Embryonic facial prominence (tissue), 1 donor: ENCODE measurements at regions not wholly inside any gene's neighbourhood (a gene's known extent, or its start where the extent isn't known, plus 50 kb on each side); places are given as distances from the start of the nearest gene placed in this dataset.

ENCODE experiments used
- DNase-seq: peaks from one replicate; pipeline ENCODE4 v3.0.0-alpha.2; 2016; ENCODE audit errors: extremely low spot score

DNA sequence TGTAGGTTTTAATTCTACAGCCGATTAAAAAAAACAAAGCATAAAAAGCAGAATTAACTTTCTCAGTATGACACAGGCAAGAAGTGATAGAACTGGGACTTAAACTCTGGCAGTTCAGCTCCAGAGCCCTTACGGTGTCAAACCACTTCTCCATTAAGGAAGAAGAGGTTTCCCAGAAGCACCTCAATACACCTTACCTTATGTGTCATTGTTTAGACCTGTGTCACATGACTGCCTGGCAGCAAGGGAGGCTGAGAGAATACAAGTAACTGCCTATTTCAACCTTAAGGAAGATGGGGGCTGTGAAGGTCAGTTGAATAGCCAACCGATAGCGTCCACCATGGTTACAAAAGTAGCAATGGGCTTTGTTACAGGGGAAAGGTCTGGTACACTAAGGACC lies 54.6 kb upstream of the ARHGAP5 start:
- DNase-seq = no peak

- no peak for DNase-seq
Observed at GRCh38 chr14:32022938-32023466, 54.1 kb upstream of the ARHGAP5 start.

DNA sequence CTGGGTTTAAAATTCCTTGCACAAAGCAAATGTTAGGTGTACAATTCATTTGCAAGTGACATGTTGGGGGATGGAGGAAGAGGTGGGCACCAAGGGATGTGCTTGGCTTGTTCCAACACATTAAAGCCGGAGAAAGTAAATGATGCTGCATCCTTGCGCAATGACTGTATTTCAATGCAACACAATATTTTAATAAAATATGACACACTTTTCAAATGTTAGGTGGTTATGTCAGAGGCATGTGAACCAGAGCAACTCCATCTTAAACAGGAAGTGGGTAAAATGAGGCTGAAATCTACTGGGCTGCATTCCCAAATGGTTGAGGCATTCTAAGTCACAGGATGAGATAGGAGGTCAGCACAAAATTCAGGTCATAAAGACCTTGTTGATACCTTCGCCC lies 53.6 kb upstream of the ARHGAP5 start:
- no peak for DNase-seq

DNA sequence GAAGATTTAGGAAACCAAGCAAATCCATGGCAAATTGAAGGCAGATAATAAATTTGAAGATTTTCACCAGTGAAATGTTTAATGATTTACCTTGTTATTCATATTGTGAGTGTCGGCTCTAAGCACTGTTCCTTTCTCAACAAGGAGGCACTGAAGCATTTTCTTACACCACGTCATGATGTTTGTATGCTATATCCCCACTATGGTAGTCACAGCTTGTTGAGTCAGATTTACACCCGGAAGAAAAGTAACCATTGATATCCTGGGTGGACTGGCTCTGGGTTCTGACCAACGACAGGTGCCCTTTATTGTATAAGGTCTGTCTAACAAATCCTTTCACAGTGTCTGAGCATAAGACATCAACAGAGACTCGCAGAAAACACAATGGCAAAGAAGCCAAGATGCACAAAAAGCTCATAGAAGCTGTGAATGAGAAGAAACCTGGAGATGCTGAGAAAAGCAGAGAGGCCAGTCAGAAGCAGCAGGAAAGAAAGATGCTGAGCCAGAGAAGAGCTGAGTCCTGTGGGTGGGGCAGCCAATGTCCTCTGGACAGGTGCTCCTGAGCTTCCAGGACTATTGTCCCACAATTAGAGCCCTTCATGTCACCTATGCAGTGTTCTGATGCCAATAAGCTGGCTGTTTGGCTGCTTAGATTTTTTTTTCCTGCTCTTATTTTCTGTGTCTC lies 49.7 kb upstream of the ARHGAP5 start:
- DNase-seq = no peak
